Gastrocnemius medialis (tissue), 4 donors: ENCODE measurements at regions not wholly inside any gene's neighbourhood (a gene's known extent, or its start where the extent isn't known, plus 50 kb on each side); places are given as distances from the start of the nearest gene placed in this dataset.

ENCODE experiments used
- POLR2A ChIP-seq, 2 donors: fragments of 450-650 bp; IDR thresholded peaks; one replicate each; pipeline ENCODE4 v1.6.1; 2017; ENCODE audit warnings: antibody characterized with exemption in 2 of 2, mild to moderate bottlenecking in 2 of 2, moderate library complexity in 2 of 2
- TF ChIP-seq, protein P1 (sequence below), 5 experiments: fragments of 450-650 bp in 3 of 5; fragments of 200-600 bp in 2 of 5; sonication (generic) in 2 of 5; IDR thresholded peaks in 4 of 5; conservative IDR thresholded peaks in 1 of 5; 1 replicate in 4 of 5; 2 replicates in 1 of 5; pipeline ENCODE4 v1.5.1; 2016 to 2019; ENCODE audit warnings: antibody characterized with exemption in 5 of 5, mild to moderate bottlenecking in 3 of 5, moderate library complexity in 3 of 5

DNA sequence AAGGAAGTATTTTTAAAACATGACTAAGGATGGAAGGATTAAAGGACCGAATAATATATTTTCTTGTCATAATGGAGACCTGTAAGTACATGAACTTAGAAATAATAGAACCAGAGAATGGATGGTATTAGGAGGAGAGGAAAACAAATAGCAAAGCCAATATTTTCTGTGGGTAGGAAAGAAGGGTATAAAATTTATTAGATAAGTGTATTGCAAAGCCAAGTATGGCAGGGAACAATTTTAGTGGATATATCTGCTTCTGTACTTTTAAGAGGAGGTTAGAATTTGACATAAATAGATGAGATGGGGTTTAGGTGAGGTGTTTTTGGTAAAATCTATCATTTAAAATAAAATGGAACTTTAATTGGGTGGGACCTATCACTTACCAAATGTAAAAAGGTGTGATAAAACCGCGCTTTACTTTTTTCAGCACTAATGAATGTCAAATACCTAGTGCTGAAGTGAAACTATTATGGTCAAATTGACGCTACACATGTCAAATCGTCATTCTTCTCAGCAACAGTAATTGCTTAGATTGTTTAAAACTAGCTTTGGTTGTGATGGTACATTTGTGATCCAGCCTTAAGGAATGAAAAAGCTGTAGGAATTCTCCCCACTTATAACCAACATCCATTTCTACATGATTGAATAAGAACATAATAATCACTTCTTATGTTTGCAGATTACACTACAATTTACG, 78.1 kb upstream of the ZEB2 start:
- TF ChIP-seq, protein P1, sequence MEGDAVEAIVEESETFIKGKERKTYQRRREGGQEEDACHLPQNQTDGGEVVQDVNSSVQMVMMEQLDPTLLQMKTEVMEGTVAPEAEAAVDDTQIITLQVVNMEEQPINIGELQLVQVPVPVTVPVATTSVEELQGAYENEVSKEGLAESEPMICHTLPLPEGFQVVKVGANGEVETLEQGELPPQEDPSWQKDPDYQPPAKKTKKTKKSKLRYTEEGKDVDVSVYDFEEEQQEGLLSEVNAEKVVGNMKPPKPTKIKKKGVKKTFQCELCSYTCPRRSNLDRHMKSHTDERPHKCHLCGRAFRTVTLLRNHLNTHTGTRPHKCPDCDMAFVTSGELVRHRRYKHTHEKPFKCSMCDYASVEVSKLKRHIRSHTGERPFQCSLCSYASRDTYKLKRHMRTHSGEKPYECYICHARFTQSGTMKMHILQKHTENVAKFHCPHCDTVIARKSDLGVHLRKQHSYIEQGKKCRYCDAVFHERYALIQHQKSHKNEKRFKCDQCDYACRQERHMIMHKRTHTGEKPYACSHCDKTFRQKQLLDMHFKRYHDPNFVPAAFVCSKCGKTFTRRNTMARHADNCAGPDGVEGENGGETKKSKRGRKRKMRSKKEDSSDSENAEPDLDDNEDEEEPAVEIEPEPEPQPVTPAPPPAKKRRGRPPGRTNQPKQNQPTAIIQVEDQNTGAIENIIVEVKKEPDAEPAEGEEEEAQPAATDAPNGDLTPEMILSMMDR (IDR thresholded peaks at IDR 0.05 in 4 of 5, conservative IDR thresholded peaks at IDR 0.05 in 1 of 5): no peak
- TF ChIP-seq POLR2A (IDR thresholded peaks at IDR 0.05): no peak
